ENCODE measurements at regions not wholly inside any gene's neighbourhood (a gene's known extent, or its start where the extent isn't known, plus 50 kb on each side); places are given as distances from the start of the nearest gene placed in this dataset.
"Not testable (repeated sequence)": the region's sequence is repeated elsewhere in the genome, so short reads cannot be mapped to it uniquely, and the experiment has no call there.

GRCh38 chr12:4150355-4150754 lies 123.2 kb upstream of the CCND2 start:
- H3K4me1 ChIP-seq (ENCODE audit: control insufficient read depth, insufficient read depth, low read length); in situ Hi-C loops (cut with HindIII; ENCODE audit: low pct_unique_long_range_greater_than_20kb, low sequenced_read_pairs); H3K27ac ChIP-seq (ENCODE audit: low read length); H3K4me3 ChIP-seq (ENCODE audit: low read depth in 2 of 2, low read length in 2 of 2); H3K36me3 ChIP-seq (ENCODE audit: control insufficient read depth, insufficient read depth, low read length); intact Hi-C loops (cut with micrococcal nuclease; ENCODE audit: unreplicated experiment); ATAC-seq; BruUV-seq (replicated peaks); DNase-seq (ENCODE audit: low read depth, low spot score); POLR2A ChIA-PET; CTCF ChIA-PET; H3K9me3 ChIP-seq (ENCODE audit: control insufficient read depth, insufficient read depth, low read depth, low read length); H3K27me3 ChIP-seq (ENCODE audit: control insufficient read depth, insufficient read depth, low read length): not testable (repeated sequence)

- BruUV-seq (replicated peaks) = no TSS peak
- peaks cover 2% of the 10 kb centered on the region; the same call in 1 of the 2 replicates for H3K27me3 ChIP-seq (ENCODE audit: control insufficient read depth, insufficient read depth, low read length)
- POLR2A ChIA-PET = no interaction called here
- H3K4me1 ChIP-seq (ENCODE audit: control insufficient read depth, insufficient read depth, low read length) = no peaks in the 10 kb centered on the region
- in situ Hi-C loops (cut with HindIII; ENCODE audit: low pct_unique_long_range_greater_than_20kb, low sequenced_read_pairs) (no loop called here), intact Hi-C loops (cut with micrococcal nuclease; ENCODE audit: unreplicated experiment) (no loop called here)
- TF ChIP-seq POLR2AphosphoS5 (IDR thresholded peaks at IDR 0.05; ENCODE audit: low read depth, low read length) = no peak
- TF ChIP-seq SIN3A (IDR thresholded peaks at IDR 0.05; ENCODE audit: borderline replicate concordance, insufficient read depth, low read depth, low read length) = no peak
- TF ChIP-seq TCF7L2 (IDR thresholded peaks at IDR 0.05; ENCODE audit: low read depth, low read length) = no peak
- no peak for TF ChIP-seq CTCF (IDR thresholded peaks at IDR 0.05)
- TF ChIP-seq REST (IDR thresholded peaks at IDR 0.05; ENCODE audit: insufficient read depth in 1 of 2, low read depth in 2 of 2, low read length in 1 of 2) = no peak
- ATAC-seq (no peak), DNase-seq (ENCODE audit: low read depth, low spot score) (no peak)
- H3K36me3 ChIP-seq (ENCODE audit: control insufficient read depth, insufficient read depth, low read length) = no peaks in the 10 kb centered on the region
- CTCF ChIA-PET = interaction anchor here (1.0 kb wide), 1 partner anchor 35 kb away, joined by 3 read pairs; no protein-coding TSS in a partner anchor
- H3K9me3 ChIP-seq (ENCODE audit: control insufficient read depth, insufficient read depth, low read depth, low read length) = no peaks in the 10 kb centered on the region
- H3K27ac ChIP-seq (ENCODE audit: low read length) = no peak overlapping the region
- no peak overlapping the region for H3K4me3 ChIP-seq (ENCODE audit: low read depth in 2 of 2, low read length in 2 of 2)
Observed at GRCh38 chr12:4148418-4149056, 125.0 kb upstream of the CCND2 start.

- no TSS peak for BruUV-seq (replicated peaks)
- Histone ChIP-seq H3K9me3 (ENCODE audit: control insufficient read depth, insufficient read depth, low read depth, low read length) (no peaks in the 10 kb centered on the region), H3K4me1 (ENCODE audit: control insufficient read depth, insufficient read depth, low read length) (no peaks in the 10 kb centered on the region), H3K4me3 (ENCODE audit: low read depth in 2 of 2, low read length in 2 of 2) (no peak overlapping the region), H3K27me3 (ENCODE audit: control insufficient read depth, insufficient read depth, low read length) (peaks cover 2% of the 10 kb centered on the region; the same call in 1 of the 2 replicates), H3K36me3 (ENCODE audit: control insufficient read depth, insufficient read depth, low read length) (no peaks in the 10 kb centered on the region), H3K27ac (ENCODE audit: low read length) (no peak overlapping the region)
- intact Hi-C loops (cut with micrococcal nuclease; ENCODE audit: unreplicated experiment) = no loop called here
- POLR2A ChIA-PET = no interaction called here
- DNase-seq (ENCODE audit: low read depth, low spot score) (no peak), ATAC-seq (no peak)
- TF ChIP-seq TCF7L2 (IDR thresholded peaks at IDR 0.05; ENCODE audit: low read depth, low read length) = no peak
- no peak for TF ChIP-seq POLR2AphosphoS5 (IDR thresholded peaks at IDR 0.05; ENCODE audit: low read depth, low read length)
- TF ChIP-seq CTCF (IDR thresholded peaks at IDR 0.05) = no peak
- TF ChIP-seq SIN3A (IDR thresholded peaks at IDR 0.05; ENCODE audit: borderline replicate concordance, insufficient read depth, low read depth, low read length) = no peak
- no peak for TF ChIP-seq REST (IDR thresholded peaks at IDR 0.05; ENCODE audit: insufficient read depth in 1 of 2, low read depth in 2 of 2, low read length in 1 of 2)
- CTCF ChIA-PET = no interaction called here
- in situ Hi-C loops (cut with HindIII; ENCODE audit: low pct_unique_long_range_greater_than_20kb, low sequenced_read_pairs) = no loop called here
Observed at GRCh38 chr12:4147031-4147481, 126.5 kb upstream of the CCND2 start.
